HL-60 (cell line): ENCODE measurements at regions not wholly inside any gene's neighbourhood (a gene's known extent, or its start where the extent isn't known, plus 50 kb on each side); places are given as distances from the start of the nearest gene placed in this dataset.

Experiments
- DNase-seq, 2 experiments: peaks; one replicate each; pipeline ENCODE4 v3.0.0-alpha.2; 2010 to 2020; ENCODE audit warnings: low read depth in 1 of 2, low spot score in 1 of 2
- H3K27ac ChIP-seq: fragments of 250-450 bp; sonication (Bioruptor Pico); replicated peaks from 2 replicates; pipeline ENCODE4 v1.5.1; 2020; ENCODE audit warnings: mild to moderate bottlenecking, moderate library complexity
- H3K27me3 ChIP-seq: fragments of 250-450 bp; sonication (Bioruptor Pico); 2 replicates; pipeline ENCODE4 v1.5.1; 2021; ENCODE audit warnings: mild to moderate bottlenecking, moderate library complexity; ENCODE audit not compliant: insufficient read depth, poor library complexity, severe bottlenecking
- H3K4me3 ChIP-seq: replicated peaks from 2 replicates; pipeline ENCODE4 v1.5.1; 2011; ENCODE audit warnings: mild to moderate bottlenecking, control low read depth, low read length; ENCODE audit not compliant: insufficient read depth
- GABPA ChIP-seq: IDR thresholded peaks from 2 replicates; pipeline ENCODE4 v1.6.1; 2012; ENCODE audit warnings: low read depth
- POLR2AphosphoS5 ChIP-seq: IDR thresholded peaks from 2 replicates; pipeline ENCODE4 v1.6.1; 2012; ENCODE audit warnings: low read depth
- SPI1 ChIP-seq: IDR thresholded peaks from 2 replicates; pipeline ENCODE4 v1.6.1; 2012; ENCODE audit warnings: low read depth, mild to moderate bottlenecking, borderline replicate concordance
- TF ChIP-seq, protein P1 (sequence below): IDR thresholded peaks from one replicate; pipeline ENCODE4 v1.5.1; 2011; ENCODE audit warnings: low read length, control low read depth, inconsistent platforms; ENCODE audit not compliant: insufficient read depth
- TF ChIP-seq, protein P2 (sequence below): IDR thresholded peaks from 2 replicates; pipeline ENCODE4 v1.6.1; 2012; ENCODE audit warnings: low read depth; ENCODE audit not compliant: insufficient replicate concordance

DNA sequence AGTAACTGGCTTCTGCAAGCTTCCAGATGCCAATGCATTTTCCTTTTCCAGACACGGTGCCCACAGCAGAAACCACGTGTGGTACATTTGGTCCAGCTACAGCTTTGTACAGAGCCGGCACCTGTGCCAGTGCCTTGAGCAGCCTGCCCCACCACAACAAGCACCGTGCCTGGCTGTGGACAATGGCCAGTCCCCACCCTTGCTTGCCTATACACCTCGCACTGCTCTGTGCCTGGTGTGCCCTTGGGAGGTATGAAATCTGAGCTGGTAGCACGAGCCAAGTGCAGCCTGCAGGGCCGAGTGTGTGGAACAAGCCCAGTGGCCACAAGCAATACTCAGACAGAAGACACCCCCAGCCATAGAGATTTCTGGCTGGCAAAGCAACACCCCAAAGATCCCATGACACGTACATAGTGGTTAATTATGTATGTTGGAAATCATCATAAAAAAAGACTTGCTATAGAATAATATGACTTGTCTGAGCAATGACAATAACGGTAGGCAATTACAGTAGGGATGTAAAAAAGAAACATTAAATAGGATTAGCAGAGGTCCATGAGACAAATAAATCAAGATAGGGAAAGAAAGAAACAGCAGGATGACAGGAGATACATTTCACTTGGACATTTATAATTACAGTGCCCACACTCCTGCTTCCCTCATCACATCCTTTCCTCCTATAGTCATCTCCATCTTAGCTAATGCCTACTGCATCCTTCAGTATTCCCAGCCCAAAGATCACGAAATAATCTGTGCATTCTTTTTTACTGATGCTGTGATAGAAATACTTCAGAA, 1399.5 kb downstream of the PCDH9 start:
- TF ChIP-seq SPI1, result no peak
- H3K4me3 ChIP-seq, result no peak overlapping the region
- no peak overlapping the region for H3K27ac ChIP-seq
- no peak for DNase-seq
- no peaks in the 10 kb centered on the region for H3K27me3 ChIP-seq

DNA sequence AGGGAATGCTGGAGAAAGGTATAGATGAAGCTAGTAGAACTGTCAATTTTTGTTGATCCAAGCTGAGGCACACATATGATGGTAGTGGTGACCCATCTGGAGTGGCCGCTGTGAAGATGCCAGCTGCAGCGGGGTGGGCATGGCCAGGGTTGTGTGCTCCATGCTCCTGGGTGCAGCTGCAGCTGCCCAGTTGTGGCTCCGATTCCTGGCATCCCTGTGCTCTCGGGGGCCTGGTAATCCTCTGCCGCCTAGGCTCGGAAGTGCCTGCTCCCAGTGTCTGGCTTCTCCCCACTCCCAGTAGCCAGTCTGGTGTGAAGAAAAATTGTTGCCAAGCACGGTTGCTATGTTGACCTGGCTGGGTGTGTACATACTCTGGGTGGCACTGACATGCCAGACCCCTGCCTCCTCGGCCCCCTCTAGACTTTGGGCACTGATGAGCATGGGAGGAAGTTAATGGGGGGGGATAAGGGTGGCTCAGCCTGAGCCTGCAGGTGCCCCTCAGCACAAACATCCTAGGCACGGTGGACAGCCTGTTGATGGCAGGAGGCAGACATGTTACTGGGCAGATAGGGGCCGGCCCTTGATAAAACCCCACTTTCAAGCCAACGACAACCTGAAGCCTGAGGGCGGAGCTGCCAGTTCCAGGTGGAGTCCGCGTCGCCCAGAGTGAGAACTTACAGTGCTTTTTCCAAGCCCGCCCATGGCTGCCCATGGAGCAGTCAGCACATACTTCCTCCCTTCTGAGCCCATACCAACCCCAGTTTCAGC, 1400.7 kb downstream of the PCDH9 start:
- Histone ChIP-seq H3K4me3 (no peak overlapping the region), H3K27ac (no peak overlapping the region), H3K27me3 (no peaks in the 10 kb centered on the region)
- no peak for DNase-seq
- TF ChIP-seq GABPA (no peak), POLR2AphosphoS5 (no peak), SPI1 (no peak)
- TF ChIP-seq, protein P1, sequence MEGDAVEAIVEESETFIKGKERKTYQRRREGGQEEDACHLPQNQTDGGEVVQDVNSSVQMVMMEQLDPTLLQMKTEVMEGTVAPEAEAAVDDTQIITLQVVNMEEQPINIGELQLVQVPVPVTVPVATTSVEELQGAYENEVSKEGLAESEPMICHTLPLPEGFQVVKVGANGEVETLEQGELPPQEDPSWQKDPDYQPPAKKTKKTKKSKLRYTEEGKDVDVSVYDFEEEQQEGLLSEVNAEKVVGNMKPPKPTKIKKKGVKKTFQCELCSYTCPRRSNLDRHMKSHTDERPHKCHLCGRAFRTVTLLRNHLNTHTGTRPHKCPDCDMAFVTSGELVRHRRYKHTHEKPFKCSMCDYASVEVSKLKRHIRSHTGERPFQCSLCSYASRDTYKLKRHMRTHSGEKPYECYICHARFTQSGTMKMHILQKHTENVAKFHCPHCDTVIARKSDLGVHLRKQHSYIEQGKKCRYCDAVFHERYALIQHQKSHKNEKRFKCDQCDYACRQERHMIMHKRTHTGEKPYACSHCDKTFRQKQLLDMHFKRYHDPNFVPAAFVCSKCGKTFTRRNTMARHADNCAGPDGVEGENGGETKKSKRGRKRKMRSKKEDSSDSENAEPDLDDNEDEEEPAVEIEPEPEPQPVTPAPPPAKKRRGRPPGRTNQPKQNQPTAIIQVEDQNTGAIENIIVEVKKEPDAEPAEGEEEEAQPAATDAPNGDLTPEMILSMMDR, result no peak
- TF ChIP-seq, protein P2, sequence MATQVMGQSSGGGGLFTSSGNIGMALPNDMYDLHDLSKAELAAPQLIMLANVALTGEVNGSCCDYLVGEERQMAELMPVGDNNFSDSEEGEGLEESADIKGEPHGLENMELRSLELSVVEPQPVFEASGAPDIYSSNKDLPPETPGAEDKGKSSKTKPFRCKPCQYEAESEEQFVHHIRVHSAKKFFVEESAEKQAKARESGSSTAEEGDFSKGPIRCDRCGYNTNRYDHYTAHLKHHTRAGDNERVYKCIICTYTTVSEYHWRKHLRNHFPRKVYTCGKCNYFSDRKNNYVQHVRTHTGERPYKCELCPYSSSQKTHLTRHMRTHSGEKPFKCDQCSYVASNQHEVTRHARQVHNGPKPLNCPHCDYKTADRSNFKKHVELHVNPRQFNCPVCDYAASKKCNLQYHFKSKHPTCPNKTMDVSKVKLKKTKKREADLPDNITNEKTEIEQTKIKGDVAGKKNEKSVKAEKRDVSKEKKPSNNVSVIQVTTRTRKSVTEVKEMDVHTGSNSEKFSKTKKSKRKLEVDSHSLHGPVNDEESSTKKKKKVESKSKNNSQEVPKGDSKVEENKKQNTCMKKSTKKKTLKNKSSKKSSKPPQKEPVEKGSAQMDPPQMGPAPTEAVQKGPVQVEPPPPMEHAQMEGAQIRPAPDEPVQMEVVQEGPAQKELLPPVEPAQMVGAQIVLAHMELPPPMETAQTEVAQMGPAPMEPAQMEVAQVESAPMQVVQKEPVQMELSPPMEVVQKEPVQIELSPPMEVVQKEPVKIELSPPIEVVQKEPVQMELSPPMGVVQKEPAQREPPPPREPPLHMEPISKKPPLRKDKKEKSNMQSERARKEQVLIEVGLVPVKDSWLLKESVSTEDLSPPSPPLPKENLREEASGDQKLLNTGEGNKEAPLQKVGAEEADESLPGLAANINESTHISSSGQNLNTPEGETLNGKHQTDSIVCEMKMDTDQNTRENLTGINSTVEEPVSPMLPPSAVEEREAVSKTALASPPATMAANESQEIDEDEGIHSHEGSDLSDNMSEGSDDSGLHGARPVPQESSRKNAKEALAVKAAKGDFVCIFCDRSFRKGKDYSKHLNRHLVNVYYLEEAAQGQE, result no peak

DNA sequence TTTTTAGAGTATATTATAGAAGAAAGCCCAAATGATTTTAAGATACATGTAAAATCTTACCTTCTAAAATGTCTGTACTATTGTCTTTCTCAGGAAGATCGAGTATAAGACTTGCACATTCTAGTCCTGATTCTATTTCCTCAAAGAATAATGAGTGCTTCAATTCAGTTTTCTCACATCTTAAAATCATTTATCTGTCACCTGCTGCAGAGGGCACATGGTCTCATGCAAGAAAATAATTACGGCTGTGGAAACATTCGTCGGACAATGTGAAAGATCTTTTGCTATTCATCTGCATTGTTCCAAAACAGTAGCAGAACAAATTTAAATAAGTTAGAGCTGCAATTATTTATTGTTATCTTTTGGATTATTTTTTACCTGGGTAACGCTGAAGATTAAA, 1403.5 kb downstream of the PCDH9 start:
- Histone ChIP-seq H3K27me3 (no peaks in the 10 kb centered on the region), H3K27ac (no peak overlapping the region), H3K4me3 (no peak overlapping the region)
- TF ChIP-seq, protein P2, result no peak
- no peak for TF ChIP-seq SPI1
- TF ChIP-seq POLR2AphosphoS5, result no peak
- TF ChIP-seq, protein P1, result no peak
- no peak for TF ChIP-seq GABPA
- DNase-seq, result no peak

DNA sequence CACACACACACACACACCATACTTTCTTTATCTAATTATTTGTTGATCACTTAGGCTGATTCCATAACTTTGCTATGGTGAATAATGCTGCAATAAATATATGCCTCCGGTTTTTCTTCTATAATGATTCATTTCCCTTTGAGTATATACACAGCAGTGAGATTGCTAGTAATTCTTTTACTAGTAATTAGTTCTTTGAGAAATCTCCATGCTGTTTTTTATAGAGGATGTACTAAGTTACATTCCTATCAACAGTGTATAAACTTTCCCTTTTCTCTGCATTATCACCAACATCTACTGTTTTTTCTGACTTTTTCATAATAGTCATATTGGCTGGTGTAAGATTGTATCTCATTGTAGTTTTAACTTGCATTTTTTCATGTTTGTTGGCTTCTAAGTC, 1405.1 kb downstream of the PCDH9 start:
- H3K4me3 ChIP-seq, result no peak overlapping the region
- H3K27ac ChIP-seq, result no peak overlapping the region
- no peaks in the 10 kb centered on the region for H3K27me3 ChIP-seq
- TF ChIP-seq GABPA, result no peak
- DNase-seq, result no peak
